ENCODE measurements at regions not wholly inside any gene's neighbourhood (a gene's known extent, or its start where the extent isn't known, plus 50 kb on each side); places are given as distances from the start of the nearest gene placed in this dataset.
A peak's percentile ranks its signal among the peaks of the same experiment; 100 is the strongest.

DNA sequence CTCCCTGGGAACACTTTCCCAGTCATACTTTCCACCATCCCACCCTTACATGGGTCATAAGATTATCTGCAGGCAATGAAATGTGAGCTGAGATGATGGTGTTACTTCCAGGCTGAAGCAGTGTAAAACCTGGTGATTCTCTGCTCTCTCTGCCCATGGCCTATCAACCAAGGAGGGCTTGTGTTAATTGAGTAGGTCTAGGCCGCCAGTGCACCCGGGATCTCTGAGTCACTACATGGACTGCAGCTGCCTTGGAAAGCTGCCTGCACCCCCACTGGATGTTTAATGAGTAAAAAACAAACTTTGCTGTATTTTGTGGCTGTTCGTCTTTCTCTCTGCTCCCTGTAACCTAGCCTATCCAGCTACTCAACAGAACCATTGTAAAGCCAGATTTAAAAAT is 451.7 kb upstream of the SMIM21 start:
- no peak for TF ChIP-seq CTCF (IDR thresholded peaks at IDR 0.05)
- H3K9me3 ChIP-seq = no peaks in the 10 kb centered on the region
- H3K4me3 ChIP-seq = no peak overlapping the region
- no peaks in the 10 kb centered on the region for H3K36me3 ChIP-seq
- intact Hi-C loops (cut with DNase I) = no loop called here
- no peak for DNase-seq
- no peak overlapping the region for H3K9ac ChIP-seq (ENCODE audit: low read depth in 2 of 2, low read length in 2 of 2)
- H3K27me3 ChIP-seq = no peaks in the 10 kb centered on the region
- H3K4me1 ChIP-seq = no peaks in the 10 kb centered on the region
- no peak overlapping the region for H3K27ac ChIP-seq

DNA sequence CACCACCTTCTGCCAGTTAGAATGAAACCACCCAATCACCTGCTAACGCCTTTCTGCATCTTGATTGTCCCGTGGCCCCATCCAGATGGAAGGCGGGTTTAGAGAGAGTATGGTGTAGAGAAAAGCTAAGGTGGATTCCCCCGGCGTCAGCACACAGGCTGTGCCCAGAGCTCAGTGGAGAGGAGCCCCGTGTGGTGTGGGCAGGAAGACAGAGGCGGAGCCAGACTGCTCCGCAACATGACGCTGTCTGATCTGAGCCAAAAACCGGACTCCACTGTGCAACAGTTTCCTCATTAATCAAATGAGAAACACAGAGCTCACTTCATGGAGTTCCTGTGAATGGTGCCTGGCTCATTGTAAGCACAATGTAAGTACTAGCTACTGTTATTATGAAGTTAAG is 448.1 kb upstream of the SMIM21 start:
- Histone ChIP-seq H3K36me3 (no peaks in the 10 kb centered on the region), H3K9ac (ENCODE audit: low read depth in 2 of 2, low read length in 2 of 2) (no peak overlapping the region), H3K9me3 (no peaks in the 10 kb centered on the region), H3K4me1 (no peaks in the 10 kb centered on the region), H3K4me3 (no peak overlapping the region), H3K27me3 (no peaks in the 10 kb centered on the region), H3K27ac (no peak overlapping the region)
- DNase-seq = no peak
- no peak for TF ChIP-seq CTCF (IDR thresholded peaks at IDR 0.05)
- intact Hi-C loops (cut with DNase I) = no loop called here

GRCh38 chr18:75874401-75875089 is 447.0 kb upstream of the SMIM21 start:
- no peak overlapping the region for H3K9ac ChIP-seq (ENCODE audit: low read depth in 2 of 2, low read length in 2 of 2)
- no peaks in the 10 kb centered on the region for H3K9me3 ChIP-seq
- H3K27ac ChIP-seq = peak overlapping the region; percentile 30
- H3K4me3 ChIP-seq = no peak overlapping the region
- no peak for DNase-seq
- no peaks in the 10 kb centered on the region for H3K27me3 ChIP-seq
- intact Hi-C loops (cut with DNase I) = no loop called here
- H3K36me3 ChIP-seq = no peaks in the 10 kb centered on the region
- no peak for TF ChIP-seq CTCF (IDR thresholded peaks at IDR 0.05)
- no peaks in the 10 kb centered on the region for H3K4me1 ChIP-seq

DNA sequence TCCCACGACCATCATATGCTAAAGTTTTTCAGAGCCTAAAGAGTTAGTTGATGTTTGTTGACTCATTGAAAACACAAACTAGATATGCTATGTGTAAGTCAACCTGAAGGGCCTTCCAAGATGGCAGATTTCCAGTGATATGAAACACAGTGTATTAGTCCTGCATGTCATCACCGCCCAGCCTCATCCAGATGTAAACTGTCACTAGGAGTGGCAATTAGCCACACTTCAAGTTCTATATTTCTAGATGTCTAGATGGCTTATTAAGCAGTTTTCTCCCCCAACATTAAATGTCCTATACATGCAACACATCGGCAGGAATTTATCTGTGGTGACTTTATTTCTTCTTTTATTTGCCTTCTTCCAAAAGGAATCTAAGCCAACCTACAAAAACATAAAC is 444.1 kb upstream of the SMIM21 start:
- TF ChIP-seq CTCF (IDR thresholded peaks at IDR 0.05) = no peak
- no peaks in the 10 kb centered on the region for H3K9me3 ChIP-seq
- DNase-seq = no peak
- no peak overlapping the region for H3K4me3 ChIP-seq
- intact Hi-C loops (cut with DNase I) = no loop called here
- no peak overlapping the region for H3K27ac ChIP-seq
- no peaks in the 10 kb centered on the region for H3K4me1 ChIP-seq
- H3K36me3 ChIP-seq = no peaks in the 10 kb centered on the region
- no peaks in the 10 kb centered on the region for H3K27me3 ChIP-seq
- H3K9ac ChIP-seq (ENCODE audit: low read depth in 2 of 2, low read length in 2 of 2) = no peak overlapping the region

- Histone ChIP-seq H3K4me3 (no peak overlapping the region), H3K36me3 (no peaks in the 10 kb centered on the region), H3K27me3 (no peaks in the 10 kb centered on the region), H3K9me3 (no peaks in the 10 kb centered on the region), H3K4me1 (no peaks in the 10 kb centered on the region), H3K9ac (ENCODE audit: low read depth in 2 of 2, low read length in 2 of 2) (no peak overlapping the region), H3K27ac (no peak overlapping the region)
- intact Hi-C loops (cut with DNase I) = no loop called here
- TF ChIP-seq CTCF (IDR thresholded peaks at IDR 0.05) = no peak
- no peak for DNase-seq
Observed at GRCh38 chr18:75869162-75869561, 441.7 kb upstream of the SMIM21 start.
